ENCODE measurements at regions not wholly inside any gene's neighbourhood (a gene's known extent, or its start where the extent isn't known, plus 50 kb on each side); places are given as distances from the start of the nearest gene placed in this dataset.
"Not testable (repeated sequence)": the region's sequence is repeated elsewhere in the genome, so short reads cannot be mapped to it uniquely, and the experiment has no call there.

GRCh38 chr4:115228851-115229250 is 115.4 kb upstream of the NDST4 start:
- DNase-seq (ENCODE audit: low read depth), result no peak
- no peak for TF ChIP-seq CTCF (IDR thresholded peaks at IDR 0.05; ENCODE audit: insufficient read depth, low read length)
- no peak overlapping the region for H3K4me3 ChIP-seq (ENCODE audit: low read depth, low read length)

- no peak for DNase-seq (ENCODE audit: low read depth)
- no peak overlapping the region for H3K4me3 ChIP-seq (ENCODE audit: low read depth, low read length)
- TF ChIP-seq CTCF (IDR thresholded peaks at IDR 0.05; ENCODE audit: insufficient read depth, low read length), result no peak
Measured at GRCh38 chr4:115222061-115222460, 108.6 kb upstream of the NDST4 start.

- no peak for DNase-seq (ENCODE audit: low read depth)
- TF ChIP-seq CTCF (IDR thresholded peaks at IDR 0.05; ENCODE audit: insufficient read depth, low read length), result no peak
- no peak overlapping the region for H3K4me3 ChIP-seq (ENCODE audit: low read depth, low read length)
Measured at GRCh38 chr4:115219862-115220261, 106.4 kb upstream of the NDST4 start.

DNA sequence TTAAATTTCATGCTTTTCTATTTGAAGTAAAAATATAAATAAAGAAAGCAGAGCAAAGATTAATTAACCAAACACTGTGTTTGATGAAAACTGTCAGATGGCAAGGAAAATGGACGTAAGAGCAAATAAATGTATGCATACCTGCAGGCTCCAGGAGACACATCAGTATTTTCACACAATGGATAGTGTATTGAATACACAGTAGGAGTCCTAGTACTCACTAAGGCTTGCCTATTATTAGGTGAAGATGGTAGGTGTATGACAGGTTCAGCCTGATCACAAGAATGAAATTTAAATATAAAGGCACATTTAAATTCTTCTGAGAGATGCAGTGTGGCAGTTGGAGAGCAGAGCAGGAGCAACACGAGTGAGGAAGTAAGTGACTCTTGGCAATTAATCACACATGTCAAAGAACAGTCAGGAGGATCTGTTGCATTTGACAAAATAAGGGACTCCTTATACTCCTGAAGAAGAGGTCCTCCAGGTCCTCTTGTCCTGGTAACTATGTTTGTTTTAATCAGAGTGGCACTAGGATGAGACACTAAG is 106.0 kb upstream of the NDST4 start:
- no peak overlapping the region for H3K4me3 ChIP-seq (ENCODE audit: low read depth, low read length)
- TF ChIP-seq CTCF (IDR thresholded peaks at IDR 0.05; ENCODE audit: insufficient read depth, low read length), result no peak
- no peak for DNase-seq (ENCODE audit: low read depth)

- DNase-seq (ENCODE audit: low read depth), result no peak
- TF ChIP-seq CTCF (IDR thresholded peaks at IDR 0.05; ENCODE audit: insufficient read depth, low read length), result no peak
- H3K4me3 ChIP-seq (ENCODE audit: low read depth, low read length), result no peak overlapping the region
Measured at GRCh38 chr4:115215935-115216334, 102.5 kb upstream of the NDST4 start.

GRCh38 chr4:115213716-115214115 is 100.3 kb upstream of the NDST4 start:
- no peak for TF ChIP-seq CTCF (IDR thresholded peaks at IDR 0.05; ENCODE audit: insufficient read depth, low read length)
- DNase-seq (ENCODE audit: low read depth), result no peak
- no peak overlapping the region for H3K4me3 ChIP-seq (ENCODE audit: low read depth, low read length)

- no peak for DNase-seq (ENCODE audit: low read depth)
- no peak for TF ChIP-seq CTCF (IDR thresholded peaks at IDR 0.05; ENCODE audit: insufficient read depth, low read length)
- no peak overlapping the region for H3K4me3 ChIP-seq (ENCODE audit: low read depth, low read length)
Measured at GRCh38 chr4:115201042-115201330, 87.6 kb upstream of the NDST4 start.

DNA sequence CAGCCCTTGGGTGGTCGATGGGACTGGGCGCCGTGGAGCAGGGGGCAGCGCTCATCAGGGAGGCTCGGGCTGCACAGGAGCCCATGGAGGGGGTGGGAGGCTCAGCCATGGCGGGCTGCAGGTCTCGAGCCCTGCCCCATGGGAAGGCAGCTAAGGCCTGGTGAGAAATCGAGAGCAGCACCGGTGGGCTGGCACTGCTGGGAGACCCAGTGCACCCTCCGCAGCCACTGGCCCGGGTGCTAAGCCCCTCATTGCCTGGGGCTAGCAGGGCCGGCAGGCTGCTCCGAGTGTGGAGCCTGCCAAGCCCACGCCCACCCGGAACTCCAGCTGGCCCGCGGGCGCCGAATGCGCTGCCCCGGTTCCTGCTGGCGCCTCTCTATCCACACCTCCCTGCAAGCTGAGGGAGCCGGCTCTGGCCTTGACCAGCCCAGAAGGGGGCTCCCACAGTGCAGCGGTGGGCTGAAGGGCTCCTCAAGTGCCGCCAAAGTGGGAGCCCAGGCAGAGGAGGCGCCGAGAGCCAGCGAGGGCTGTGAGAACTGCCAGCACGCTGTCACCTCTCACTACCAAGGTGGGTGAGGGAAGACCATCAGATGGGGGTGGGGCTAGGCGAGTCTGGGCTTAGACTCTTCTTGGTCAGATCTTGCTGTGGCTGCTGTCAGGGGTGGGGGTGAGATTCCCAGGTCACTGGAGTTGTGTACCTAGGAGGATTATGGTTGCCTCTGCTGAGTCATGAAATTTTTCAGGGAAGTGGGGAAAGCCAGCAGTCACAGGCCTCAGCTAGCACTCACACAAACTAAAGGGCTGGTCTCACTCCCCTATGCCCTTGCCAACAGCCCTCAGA is 87.0 kb upstream of the NDST4 start:
- H3K4me3 ChIP-seq (ENCODE audit: low read depth, low read length); DNase-seq (ENCODE audit: low read depth): not testable (repeated sequence)

DNA sequence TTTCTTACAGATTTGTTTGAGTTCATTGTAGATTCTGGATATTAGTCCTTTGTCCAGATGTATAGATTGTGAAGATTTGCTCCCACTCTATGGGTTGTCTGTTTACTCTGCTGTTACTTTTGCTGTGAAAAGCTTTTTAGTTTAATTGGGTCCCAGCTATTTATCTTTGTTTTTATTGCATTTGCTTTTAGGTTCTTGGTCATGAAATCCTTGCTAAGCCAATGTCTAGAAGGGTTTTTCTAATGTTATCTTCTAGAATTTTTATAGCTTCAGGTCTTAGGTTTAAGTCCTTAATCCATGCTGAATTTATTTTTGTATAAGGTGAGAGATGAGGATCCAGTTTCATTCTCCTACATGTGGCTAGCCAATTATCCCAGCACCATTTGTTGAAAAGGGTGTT is 81.2 kb upstream of the NDST4 start:
- H3K4me3 ChIP-seq (ENCODE audit: low read depth, low read length); DNase-seq (ENCODE audit: low read depth): not testable (repeated sequence)

Measured in fibroblast of the aortic adventitia (primary cell).